ENCODE measurements at regions not wholly inside any gene's neighbourhood (a gene's known extent, or its start where the extent isn't known, plus 50 kb on each side); places are given as distances from the start of the nearest gene placed in this dataset.

- Histone ChIP-seq H3K79me1 (ENCODE audit: low read depth in 1 of 2, low read length in 2 of 2) (no peaks in the 10 kb centered on the region), H4K91ac (ENCODE audit: insufficient read depth, low read depth, low read length) (no peak overlapping the region), H3K9me1 (ENCODE audit: insufficient read depth, low read length) (no peaks in the 10 kb centered on the region), H2BK20ac (ENCODE audit: low read depth, low read length) (no peak overlapping the region), H3K56ac (ENCODE audit: extremely low read depth, insufficient read depth, low read length) (no peak overlapping the region), H2AK9ac (replicated peaks; ENCODE audit: low read depth, low read length, poor library complexity) (no peak overlapping the region), H3K9ac (ENCODE audit: low read depth, low read length) (no peak overlapping the region), H3K14ac (replicated peaks; ENCODE audit: low read depth, low read length) (no peak overlapping the region), H3K27me3 (ENCODE audit: control insufficient read depth, insufficient read depth, low read length) (no peaks in the 10 kb centered on the region), H3K23ac (ENCODE audit: low read depth, low read length) (no peak overlapping the region), H3K4ac (ENCODE audit: low read depth, low read length) (no peak overlapping the region), H4K5ac (ENCODE audit: low read depth, low read length) (no peak overlapping the region), H3K4me3 (ENCODE audit: insufficient read depth, low read depth, low read length) (no peak overlapping the region), H2BK15ac (ENCODE audit: low read depth, low read length) (no peak overlapping the region), H3K4me1 (ENCODE audit: control insufficient read depth, insufficient read depth, low read length) (no peaks in the 10 kb centered on the region), H4K8ac (ENCODE audit: low read depth in 2 of 2, low read length in 2 of 2) (no peak overlapping the region), H3K36me3 (ENCODE audit: control insufficient read depth, insufficient read depth, low read length) (no peaks in the 10 kb centered on the region), H2BK5ac (ENCODE audit: low read depth, low read length, poor library complexity, severe bottlenecking) (no peak overlapping the region), H2BK120ac (ENCODE audit: low read depth, low read length) (no peak overlapping the region), H3K9me3 (ENCODE audit: control insufficient read depth, insufficient read depth, low read length) (no peaks in the 10 kb centered on the region), H2AFZ (replicated peaks; ENCODE audit: low read length, poor library complexity) (no peak overlapping the region), H3K4me2 (ENCODE audit: low read depth, low read length) (no peak overlapping the region), H4K20me1 (ENCODE audit: insufficient read depth, low read length) (no peaks in the 10 kb centered on the region), H3K27ac (ENCODE audit: insufficient read depth, low read length) (no peak overlapping the region), H2AK5ac (ENCODE audit: low read depth, low read length) (no peak overlapping the region), H3K18ac (ENCODE audit: low read depth, low read length) (no peak overlapping the region)
- intact Hi-C loops (cut with micrococcal nuclease): no loop called here
- DNase-seq (no peak), ATAC-seq (ENCODE audit: low read depth) (no peak)
- in situ Hi-C loops (cut with MboI; ENCODE audit: low sequenced_read_pairs): no loop called here
- TF ChIP-seq SMC3 (IDR thresholded peaks at IDR 0.05; ENCODE audit: low read depth, low read length) (no peak), POLR2A (IDR thresholded peaks at IDR 0.05; ENCODE audit: low read depth, low read length) (no peak), NFE2L2 (IDR thresholded peaks at IDR 0.05; ENCODE audit: low read depth, low read length) (no peak), USF2 (IDR thresholded peaks at IDR 0.05; ENCODE audit: low read depth, low read length) (no peak), CEBPB (IDR thresholded peaks at IDR 0.05; ENCODE audit: low read depth, low read length) (no peak), MAFK (IDR thresholded peaks at IDR 0.05; ENCODE audit: low read depth, low read length) (no peak), RFX5 (IDR thresholded peaks at IDR 0.05; ENCODE audit: low read depth, low read length) (no peak), FOS (IDR thresholded peaks at IDR 0.05; ENCODE audit: low read depth, low read length) (no peak), BHLHE40 (IDR thresholded peaks at IDR 0.05; ENCODE audit: low read depth, low read length) (no peak), MAZ (IDR thresholded peaks at IDR 0.05; ENCODE audit: borderline replicate concordance, low read depth, low read length) (no peak), RCOR1 (IDR thresholded peaks at IDR 0.05; ENCODE audit: insufficient replicate concordance, low read length) (no peak), RAD21 (IDR thresholded peaks at IDR 0.05; ENCODE audit: low read length) (no peak)
- TF ChIP-seq, protein P1, sequence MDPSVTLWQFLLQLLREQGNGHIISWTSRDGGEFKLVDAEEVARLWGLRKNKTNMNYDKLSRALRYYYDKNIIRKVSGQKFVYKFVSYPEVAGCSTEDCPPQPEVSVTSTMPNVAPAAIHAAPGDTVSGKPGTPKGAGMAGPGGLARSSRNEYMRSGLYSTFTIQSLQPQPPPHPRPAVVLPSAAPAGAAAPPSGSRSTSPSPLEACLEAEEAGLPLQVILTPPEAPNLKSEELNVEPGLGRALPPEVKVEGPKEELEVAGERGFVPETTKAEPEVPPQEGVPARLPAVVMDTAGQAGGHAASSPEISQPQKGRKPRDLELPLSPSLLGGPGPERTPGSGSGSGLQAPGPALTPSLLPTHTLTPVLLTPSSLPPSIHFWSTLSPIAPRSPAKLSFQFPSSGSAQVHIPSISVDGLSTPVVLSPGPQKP (IDR thresholded peaks at IDR 0.05; ENCODE audit: borderline replicate concordance, low read depth, low read length): no peak
- TF ChIP-seq, protein P2, sequence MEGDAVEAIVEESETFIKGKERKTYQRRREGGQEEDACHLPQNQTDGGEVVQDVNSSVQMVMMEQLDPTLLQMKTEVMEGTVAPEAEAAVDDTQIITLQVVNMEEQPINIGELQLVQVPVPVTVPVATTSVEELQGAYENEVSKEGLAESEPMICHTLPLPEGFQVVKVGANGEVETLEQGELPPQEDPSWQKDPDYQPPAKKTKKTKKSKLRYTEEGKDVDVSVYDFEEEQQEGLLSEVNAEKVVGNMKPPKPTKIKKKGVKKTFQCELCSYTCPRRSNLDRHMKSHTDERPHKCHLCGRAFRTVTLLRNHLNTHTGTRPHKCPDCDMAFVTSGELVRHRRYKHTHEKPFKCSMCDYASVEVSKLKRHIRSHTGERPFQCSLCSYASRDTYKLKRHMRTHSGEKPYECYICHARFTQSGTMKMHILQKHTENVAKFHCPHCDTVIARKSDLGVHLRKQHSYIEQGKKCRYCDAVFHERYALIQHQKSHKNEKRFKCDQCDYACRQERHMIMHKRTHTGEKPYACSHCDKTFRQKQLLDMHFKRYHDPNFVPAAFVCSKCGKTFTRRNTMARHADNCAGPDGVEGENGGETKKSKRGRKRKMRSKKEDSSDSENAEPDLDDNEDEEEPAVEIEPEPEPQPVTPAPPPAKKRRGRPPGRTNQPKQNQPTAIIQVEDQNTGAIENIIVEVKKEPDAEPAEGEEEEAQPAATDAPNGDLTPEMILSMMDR (conservative IDR thresholded peaks at IDR 0.05; ENCODE audit: low read depth, low read length): no peak
- CTCF ChIA-PET: no interaction called here
- BruUV-seq (replicated peaks): no TSS peak
- POLR2A ChIA-PET (ENCODE audit: unreplicated experiment): no interaction called here
- dilution Hi-C loops (cut with HindIII; ENCODE audit: low sequenced_read_pairs, unreplicated experiment): no loop called here
Measured at GRCh38 chr4:169852481-169852880, 94.7 kb upstream of the HPF1 start.

All from IMR-90 (cell line).